ENCODE measurements at regions not wholly inside any gene's neighbourhood (a gene's known extent, or its start where the extent isn't known, plus 50 kb on each side); places are given as distances from the start of the nearest gene placed in this dataset.
"Not testable (repeated sequence)": the region's sequence is repeated elsewhere in the genome, so short reads cannot be mapped to it uniquely, and the experiment has no call there.

GRCh38 chr2:45102141-45102540 is 92.9 kb upstream of the SIX2 start:
- no peaks in the 10 kb centered on the region for H3K36me3 ChIP-seq (ENCODE audit: insufficient read depth, low read length)
- H2AFZ ChIP-seq (ENCODE audit: low read depth, low read length) = no peak overlapping the region
- H3K27me3 ChIP-seq (ENCODE audit: insufficient read depth, low read length) = no peaks in the 10 kb centered on the region
- H3K4me1 ChIP-seq (ENCODE audit: insufficient read depth, low read length) = no peaks in the 10 kb centered on the region
- H3K4me3 ChIP-seq (ENCODE audit: low read length) = no peak overlapping the region
- no peaks in the 10 kb centered on the region for H3K9me3 ChIP-seq (ENCODE audit: low read length)

DNA sequence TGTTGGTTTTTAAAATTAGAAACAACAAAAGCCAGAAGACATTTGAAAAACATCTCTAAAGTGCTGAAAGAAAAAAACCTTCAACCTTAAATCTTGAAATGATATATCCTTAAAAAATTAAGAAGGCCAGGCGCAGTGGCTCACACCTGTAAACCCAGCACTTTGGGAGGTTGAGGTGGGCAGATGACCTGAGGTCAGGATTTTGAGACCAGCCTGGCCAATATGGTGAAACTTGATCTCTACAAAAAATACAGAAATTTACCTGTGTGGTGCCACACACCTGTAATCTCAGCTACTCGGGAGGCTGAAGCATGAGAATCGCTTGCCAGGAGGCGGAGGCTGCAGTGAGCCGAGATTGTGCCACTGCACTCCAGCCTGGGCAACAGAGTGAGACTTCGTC is 87.7 kb upstream of the SIX2 start:
- no peak overlapping the region for H3K4me3 ChIP-seq (ENCODE audit: low read length)
- no peak overlapping the region for H2AFZ ChIP-seq (ENCODE audit: low read depth, low read length)
- H3K4me1 ChIP-seq (ENCODE audit: insufficient read depth, low read length) = no peaks in the 10 kb centered on the region
- no peaks in the 10 kb centered on the region for H3K36me3 ChIP-seq (ENCODE audit: insufficient read depth, low read length)
- no peaks in the 10 kb centered on the region for H3K9me3 ChIP-seq (ENCODE audit: low read length)
- H3K27me3 ChIP-seq (ENCODE audit: insufficient read depth, low read length) = no peaks in the 10 kb centered on the region

DNA sequence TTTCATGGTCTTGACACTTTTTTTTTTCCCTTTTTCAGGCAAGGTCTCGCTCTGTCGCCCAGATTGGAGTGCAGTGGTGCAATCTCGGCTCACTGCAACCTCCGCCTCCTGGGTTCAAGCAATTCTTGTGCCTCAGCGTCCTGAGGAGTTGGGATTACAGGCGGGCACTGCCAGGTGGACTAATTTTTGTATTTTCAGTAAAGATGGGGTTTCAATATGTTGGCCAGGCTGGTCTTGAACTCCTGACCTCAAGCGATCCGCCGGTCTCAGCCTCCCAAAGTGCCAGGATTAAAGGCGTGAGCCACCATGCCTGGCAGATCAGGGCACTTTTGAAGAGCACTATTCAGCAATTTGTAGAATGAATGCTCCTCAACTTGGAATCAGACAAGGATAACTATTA is 86.8 kb upstream of the SIX2 start:
- not testable (repeated sequence) for H3K9me3 ChIP-seq (ENCODE audit: low read length); H3K4me1 ChIP-seq (ENCODE audit: insufficient read depth, low read length); H3K36me3 ChIP-seq (ENCODE audit: insufficient read depth, low read length); H3K4me3 ChIP-seq (ENCODE audit: low read length); H2AFZ ChIP-seq (ENCODE audit: low read depth, low read length); H3K27me3 ChIP-seq (ENCODE audit: insufficient read depth, low read length)

DNA sequence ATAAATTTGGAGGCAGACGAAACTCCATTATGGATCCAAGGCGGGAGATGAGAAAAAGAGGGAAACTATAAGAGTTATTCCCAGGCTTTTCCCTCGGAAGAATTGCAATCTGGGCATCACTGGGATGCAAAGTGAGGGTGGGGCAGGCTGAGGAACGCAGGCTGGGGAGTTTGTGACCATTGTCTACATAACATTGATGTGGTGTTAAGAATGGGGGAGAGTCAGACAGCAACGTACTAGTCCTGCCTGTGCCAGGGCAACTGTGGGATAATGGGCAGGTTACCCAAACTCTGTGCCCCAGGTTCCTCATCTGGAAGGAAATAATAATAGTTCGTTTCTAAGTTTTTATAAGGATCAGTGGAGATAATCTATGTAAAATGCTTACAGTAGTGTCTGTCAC is 84.4 kb upstream of the SIX2 start:
- no peaks in the 10 kb centered on the region for H3K9me3 ChIP-seq (ENCODE audit: low read length)
- no peak overlapping the region for H3K4me3 ChIP-seq (ENCODE audit: low read length)
- H3K4me1 ChIP-seq (ENCODE audit: insufficient read depth, low read length) = no peaks in the 10 kb centered on the region
- no peaks in the 10 kb centered on the region for H3K36me3 ChIP-seq (ENCODE audit: insufficient read depth, low read length)
- H3K27me3 ChIP-seq (ENCODE audit: insufficient read depth, low read length) = no peaks in the 10 kb centered on the region
- H2AFZ ChIP-seq (ENCODE audit: low read depth, low read length) = no peak overlapping the region

DNA sequence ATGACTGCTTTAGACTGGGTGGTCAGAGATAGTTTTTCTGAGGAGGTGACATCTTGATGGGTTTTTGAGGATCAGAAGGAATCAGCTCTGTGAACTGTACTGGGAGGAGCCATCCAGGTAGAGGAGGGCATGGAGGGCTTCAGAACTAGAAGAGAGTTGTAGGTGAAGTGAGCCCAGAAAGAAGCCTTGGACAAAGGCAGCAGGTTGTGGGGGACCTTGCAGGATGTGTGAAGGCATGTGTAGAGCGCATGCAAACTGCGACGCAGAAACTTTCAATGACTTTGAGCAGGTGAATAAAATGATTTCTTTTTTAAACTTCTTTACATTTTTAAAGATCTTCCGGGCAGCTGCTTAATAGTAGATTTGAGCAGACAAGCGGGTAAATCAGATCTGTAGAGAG is 83.9 kb upstream of the SIX2 start:
- no peaks in the 10 kb centered on the region for H3K27me3 ChIP-seq (ENCODE audit: insufficient read depth, low read length)

DNA sequence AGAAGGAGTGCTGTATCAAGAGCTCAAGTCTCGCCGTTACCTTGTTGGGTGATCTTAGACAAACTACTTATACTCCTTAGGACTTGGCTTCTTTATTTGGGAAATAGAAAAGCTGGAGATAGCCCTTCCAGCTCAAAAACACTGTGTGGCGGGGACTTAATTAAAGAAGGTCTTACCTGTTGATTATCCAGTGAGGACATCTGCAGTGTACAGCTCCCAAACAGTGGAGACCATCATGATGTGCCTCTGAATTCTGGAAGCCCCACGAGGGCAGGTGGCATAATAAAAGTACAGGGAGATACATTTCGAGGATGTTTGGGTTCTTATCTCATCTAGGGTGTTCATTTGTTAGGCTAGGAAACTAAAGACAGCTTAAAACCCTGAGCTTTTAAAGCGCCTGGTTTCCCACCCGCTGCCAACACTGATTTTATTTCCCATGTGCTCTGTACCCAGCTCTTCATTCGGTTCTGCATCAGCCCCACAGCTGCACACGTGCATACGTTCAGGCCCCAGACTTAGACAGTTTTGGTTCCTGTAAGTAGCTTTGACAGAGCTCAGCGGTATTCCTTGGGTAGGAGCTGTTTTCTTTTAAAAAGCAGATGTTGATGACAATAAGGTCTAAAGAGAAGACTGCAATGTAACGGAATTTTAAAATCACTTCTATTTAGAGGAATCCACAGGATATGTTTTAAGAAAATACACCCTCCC is 80.5 kb upstream of the SIX2 start:
- Histone ChIP-seq H3K9me3 (ENCODE audit: low read length) (no peaks in the 10 kb centered on the region), H3K4me3 (ENCODE audit: low read length) (no peak overlapping the region), H2AFZ (ENCODE audit: low read depth, low read length) (no peak overlapping the region), H3K4me1 (ENCODE audit: insufficient read depth, low read length) (no peaks in the 10 kb centered on the region), H3K36me3 (ENCODE audit: insufficient read depth, low read length) (no peaks in the 10 kb centered on the region), H3K27me3 (ENCODE audit: insufficient read depth, low read length) (no peaks in the 10 kb centered on the region)

More for the DNA sequence above, 83.9 kb upstream of the SIX2 start:
- H3K36me3 ChIP-seq (ENCODE audit: insufficient read depth, low read length) = no peaks in the 10 kb centered on the region
- no peak overlapping the region for H2AFZ ChIP-seq (ENCODE audit: low read depth, low read length)
- H3K4me3 ChIP-seq (ENCODE audit: low read length) = no peak overlapping the region
- no peaks in the 10 kb centered on the region for H3K9me3 ChIP-seq (ENCODE audit: low read length)
- H3K4me1 ChIP-seq (ENCODE audit: insufficient read depth, low read length) = no peaks in the 10 kb centered on the region

- Histone ChIP-seq H2AFZ (ENCODE audit: low read depth, low read length) (no peak overlapping the region), H3K4me1 (ENCODE audit: insufficient read depth, low read length) (no peaks in the 10 kb centered on the region), H3K9me3 (ENCODE audit: low read length) (no peaks in the 10 kb centered on the region), H3K27me3 (ENCODE audit: insufficient read depth, low read length) (no peaks in the 10 kb centered on the region), H3K36me3 (ENCODE audit: insufficient read depth, low read length) (no peaks in the 10 kb centered on the region), H3K4me3 (ENCODE audit: low read length) (no peak overlapping the region)
Observed at GRCh38 chr2:45085487-45085886, 76.2 kb upstream of the SIX2 start.

DNA sequence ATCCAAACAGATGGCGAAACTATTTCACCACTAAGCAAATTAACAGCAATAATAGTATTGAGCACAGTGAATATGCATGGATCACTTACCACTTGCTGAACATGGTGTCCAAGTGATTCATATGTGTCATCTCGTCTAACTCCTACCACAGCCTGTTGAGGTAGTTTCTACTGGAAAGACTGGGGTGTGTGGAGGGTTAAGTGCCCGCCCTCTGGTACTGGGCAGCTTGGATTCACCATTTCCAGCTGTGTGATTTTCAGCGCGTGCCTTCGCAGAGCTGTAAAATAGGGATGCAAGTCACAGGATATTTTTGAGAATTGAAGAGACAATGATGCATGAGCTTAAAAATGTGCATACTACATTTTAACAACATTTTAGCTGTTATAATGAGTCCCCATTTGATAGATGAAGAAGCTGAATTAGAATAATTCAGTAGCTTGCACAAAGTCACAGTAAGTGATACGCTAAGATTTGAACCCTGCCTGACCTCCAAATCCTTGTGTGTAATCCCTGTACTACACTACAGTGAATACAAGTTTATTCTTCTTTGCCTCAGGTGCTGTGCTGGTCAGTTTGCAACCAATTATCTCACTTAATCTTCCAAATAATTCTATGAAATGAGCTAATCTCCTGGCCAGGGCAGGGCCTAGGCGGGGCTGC is 75.2 kb upstream of the SIX2 start:
- H3K4me1 ChIP-seq (ENCODE audit: insufficient read depth, low read length) = no peaks in the 10 kb centered on the region
- no peaks in the 10 kb centered on the region for H3K9me3 ChIP-seq (ENCODE audit: low read length)
- no peak overlapping the region for H2AFZ ChIP-seq (ENCODE audit: low read depth, low read length)
- H3K27me3 ChIP-seq (ENCODE audit: insufficient read depth, low read length) = no peaks in the 10 kb centered on the region
- H3K4me3 ChIP-seq (ENCODE audit: low read length) = no peak overlapping the region
- no peaks in the 10 kb centered on the region for H3K36me3 ChIP-seq (ENCODE audit: insufficient read depth, low read length)

DNA sequence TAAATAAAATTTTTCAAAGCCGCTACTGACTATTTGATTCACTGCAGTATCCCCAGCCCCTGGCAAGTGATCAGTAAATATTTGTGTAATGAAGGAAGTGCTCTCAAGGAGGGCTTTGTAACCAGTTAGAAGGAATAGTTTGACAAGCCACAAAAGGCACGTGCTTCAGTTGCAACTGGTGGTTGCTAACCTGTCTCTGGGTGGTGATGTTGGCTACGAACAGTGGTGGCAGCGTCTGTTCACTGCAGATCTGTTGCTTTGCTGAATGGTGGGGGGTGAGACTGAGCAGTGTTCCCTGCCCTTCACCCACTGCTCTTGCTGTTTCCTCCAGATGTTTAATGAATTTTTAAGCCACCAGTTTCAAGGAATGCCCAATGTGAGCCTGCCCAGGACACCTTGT is 73.9 kb upstream of the SIX2 start:
- Histone ChIP-seq H3K4me3 (ENCODE audit: low read length) (no peak overlapping the region), H3K27me3 (ENCODE audit: insufficient read depth, low read length) (no peaks in the 10 kb centered on the region), H3K36me3 (ENCODE audit: insufficient read depth, low read length) (no peaks in the 10 kb centered on the region), H3K4me1 (ENCODE audit: insufficient read depth, low read length) (no peaks in the 10 kb centered on the region), H3K9me3 (ENCODE audit: low read length) (no peaks in the 10 kb centered on the region), H2AFZ (ENCODE audit: low read depth, low read length) (no peak overlapping the region)

DNA sequence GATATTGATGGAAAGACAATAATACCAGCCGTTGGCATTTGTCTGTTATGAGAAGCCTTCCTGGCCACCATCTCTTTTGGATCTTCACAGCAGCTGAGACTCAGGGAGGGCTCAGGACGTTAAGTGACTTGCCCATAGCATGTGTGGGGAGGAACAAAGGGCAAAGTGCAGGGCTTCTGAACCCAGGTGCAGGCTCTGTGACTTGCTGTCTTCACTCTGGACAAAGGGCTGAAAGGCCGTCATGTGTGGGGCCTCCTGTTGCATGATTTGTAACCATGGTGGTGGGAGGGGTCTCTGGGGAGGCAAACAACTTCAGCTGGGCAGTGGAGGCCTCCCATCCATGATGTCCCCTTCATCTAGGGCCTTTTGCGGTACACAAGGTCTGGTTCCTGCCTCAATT is 65.5 kb upstream of the SIX2 start:
- Histone ChIP-seq H2AFZ (ENCODE audit: low read depth, low read length) (no peak overlapping the region), H3K27me3 (ENCODE audit: insufficient read depth, low read length) (peaks cover 6% of the 10 kb centered on the region), H3K36me3 (ENCODE audit: insufficient read depth, low read length) (no peaks in the 10 kb centered on the region), H3K4me1 (ENCODE audit: insufficient read depth, low read length) (peaks cover 14% of the 10 kb centered on the region), H3K9me3 (ENCODE audit: low read length) (no peaks in the 10 kb centered on the region), H3K4me3 (ENCODE audit: low read length) (no peak overlapping the region)

GRCh38 chr2:45072862-45073237 is 63.6 kb upstream of the SIX2 start:
- no peak overlapping the region for H2AFZ ChIP-seq (ENCODE audit: low read depth, low read length)
- peaks cover 6% of the 10 kb centered on the region for H3K27me3 ChIP-seq (ENCODE audit: insufficient read depth, low read length)
- H3K9me3 ChIP-seq (ENCODE audit: low read length) = no peaks in the 10 kb centered on the region
- peaks cover 19% of the 10 kb centered on the region for H3K4me1 ChIP-seq (ENCODE audit: insufficient read depth, low read length)
- H3K4me3 ChIP-seq (ENCODE audit: low read length) = no peak overlapping the region
- H3K36me3 ChIP-seq (ENCODE audit: insufficient read depth, low read length) = no peaks in the 10 kb centered on the region

- peaks cover 6% of the 10 kb centered on the region for H3K27me3 ChIP-seq (ENCODE audit: insufficient read depth, low read length)
- H3K4me1 ChIP-seq (ENCODE audit: insufficient read depth, low read length) = peaks cover 19% of the 10 kb centered on the region
- H3K36me3 ChIP-seq (ENCODE audit: insufficient read depth, low read length) = no peaks in the 10 kb centered on the region
- no peak overlapping the region for H2AFZ ChIP-seq (ENCODE audit: low read depth, low read length)
- no peaks in the 10 kb centered on the region for H3K9me3 ChIP-seq (ENCODE audit: low read length)
- H3K4me3 ChIP-seq (ENCODE audit: low read length) = no peak overlapping the region
Observed at GRCh38 chr2:45072064-45072861, 63.0 kb upstream of the SIX2 start.

GRCh38 chr2:45070113-45070652 is 60.9 kb upstream of the SIX2 start:
- Histone ChIP-seq H3K4me1 (ENCODE audit: insufficient read depth, low read length) (peaks cover 19% of the 10 kb centered on the region), H3K27me3 (ENCODE audit: insufficient read depth, low read length) (peaks cover 6% of the 10 kb centered on the region), H2AFZ (ENCODE audit: low read depth, low read length) (no peak overlapping the region), H3K36me3 (ENCODE audit: insufficient read depth, low read length) (no peaks in the 10 kb centered on the region), H3K9me3 (ENCODE audit: low read length) (no peaks in the 10 kb centered on the region), H3K4me3 (ENCODE audit: low read length) (no peak overlapping the region)
